H1 (cell line): ENCODE measurements at regions not wholly inside any gene's neighbourhood (a gene's known extent, or its start where the extent isn't known, plus 50 kb on each side); places are given as distances from the start of the nearest gene placed in this dataset.

ENCODE experiments used
- ASH2L ChIP-seq: fragments of 200-600, 300-600 bp; sonication (generic); IDR thresholded peaks from one replicate; pipeline ENCODE4 v1.7.1; 2017; ENCODE audit warnings: low read length
- E2F6 ChIP-seq: IDR thresholded peaks from 2 replicates; pipeline ENCODE4 v1.6.1; 2012; ENCODE audit warnings: inconsistent platforms
- FOSL1 ChIP-seq: IDR thresholded peaks from 2 replicates; pipeline ENCODE4 v1.6.1; 2011; ENCODE audit warnings: mild to moderate bottlenecking, low read depth, low read length, moderate library complexity; ENCODE audit not compliant: insufficient read depth
- GTF2F1 ChIP-seq: IDR thresholded peaks from 2 replicates; pipeline ENCODE4 v1.6.1; 2012; ENCODE audit warnings: low read depth, low read length, improper control_type of control experiment, borderline replicate concordance
- KDM5A ChIP-seq: fragments of 200-600 bp; IDR thresholded peaks from 2 replicates; pipeline ENCODE4 v1.7.1; 2012; ENCODE audit warnings: mild to moderate bottlenecking, low read length, inconsistent platforms, mixed read lengths
- SP2 ChIP-seq: IDR thresholded peaks from 2 replicates; pipeline ENCODE4 v1.6.1; 2012; ENCODE audit warnings: mild to moderate bottlenecking, low read length, inconsistent platforms
- USF2 ChIP-seq: IDR thresholded peaks from 2 replicates; pipeline ENCODE4 v1.6.1; 2011; ENCODE audit warnings: low read length, improper control_type of control experiment

GRCh38 chr18:53937037-53937436 lies 287.4 kb downstream of the MBD2 start (continued):
- TF ChIP-seq USF2, result no peak
- no peak for TF ChIP-seq E2F6
- no peak for TF ChIP-seq KDM5A
- TF ChIP-seq ASH2L, result no peak
- TF ChIP-seq GTF2F1, result no peak
- no peak for TF ChIP-seq SP2
- TF ChIP-seq FOSL1, result no peak
